ENCODE measurements at regions not wholly inside any gene's neighbourhood (a gene's known extent, or its start where the extent isn't known, plus 50 kb on each side); places are given as distances from the start of the nearest gene placed in this dataset.

DNA sequence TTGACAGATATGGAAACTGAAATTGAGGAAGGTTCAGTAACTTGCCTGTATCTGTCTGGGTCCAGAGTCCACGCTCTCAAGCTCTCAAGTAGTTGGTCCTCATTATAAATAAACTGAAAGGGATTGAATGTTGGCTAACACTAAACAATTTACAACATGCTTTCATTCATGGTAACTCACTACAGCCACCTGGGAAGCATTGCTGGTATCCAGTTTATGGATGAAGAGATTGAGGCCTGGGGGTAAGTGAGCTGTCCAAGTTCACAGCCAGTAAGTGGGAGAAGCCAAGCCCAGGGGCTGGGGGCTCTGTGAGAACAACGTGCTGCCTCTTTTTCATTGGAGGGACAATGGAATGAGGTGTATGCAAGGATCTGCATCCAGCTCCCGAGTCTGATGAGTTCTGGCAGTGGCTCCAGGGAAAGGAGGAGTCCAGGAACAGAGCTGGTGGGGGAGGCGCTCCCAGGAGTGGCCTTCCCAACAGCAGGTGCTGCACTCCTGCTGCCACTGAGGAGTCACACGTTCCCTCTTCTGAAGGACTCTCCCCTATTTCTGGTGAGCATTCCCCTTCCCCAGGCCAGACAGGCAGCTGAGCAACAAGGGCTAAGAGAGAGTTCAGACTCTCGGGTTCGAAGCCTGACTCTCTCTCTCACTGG, 175.8 kb downstream of the CSNK2A3 start:
- no peak for DNase-seq (ENCODE audit: low read depth in 1 of 2, low spot score in 1 of 2)

DNA sequence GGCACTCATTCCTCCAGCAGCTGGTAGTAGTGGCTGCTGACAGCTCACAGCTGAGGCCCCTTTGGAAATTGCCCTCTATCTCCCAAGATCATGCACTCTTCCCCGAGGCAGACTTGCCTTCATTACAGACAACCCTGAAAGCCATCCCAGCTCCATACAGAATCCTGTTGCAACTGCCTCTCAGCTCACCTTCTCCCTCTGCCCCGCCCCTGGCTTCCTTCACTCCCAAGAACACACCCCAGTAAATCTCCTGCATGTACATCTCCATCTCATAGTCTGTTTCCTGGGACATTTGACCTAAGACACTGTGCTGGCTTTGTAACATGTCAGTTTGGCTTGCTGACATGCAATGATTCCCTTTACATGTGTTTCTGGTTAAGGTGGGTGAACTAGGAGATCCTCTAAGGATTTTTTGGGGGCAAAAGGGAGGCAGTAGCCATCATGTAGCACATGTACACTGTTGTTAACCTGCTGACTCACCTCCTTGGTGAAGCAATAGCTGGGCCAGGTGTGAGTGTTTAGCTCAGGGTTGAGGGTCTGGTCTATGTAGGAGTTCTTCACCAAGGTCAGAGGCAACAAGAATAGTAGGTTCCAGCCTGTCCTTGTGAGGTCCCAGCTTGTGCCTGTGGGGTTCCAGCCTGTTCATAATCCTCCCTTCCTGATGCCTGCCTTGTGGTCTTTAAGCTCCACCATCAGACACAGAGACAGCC, 179.6 kb downstream of the CSNK2A3 start:
- DNase-seq (ENCODE audit: low read depth in 1 of 2, low spot score in 1 of 2) = no peak

DNA sequence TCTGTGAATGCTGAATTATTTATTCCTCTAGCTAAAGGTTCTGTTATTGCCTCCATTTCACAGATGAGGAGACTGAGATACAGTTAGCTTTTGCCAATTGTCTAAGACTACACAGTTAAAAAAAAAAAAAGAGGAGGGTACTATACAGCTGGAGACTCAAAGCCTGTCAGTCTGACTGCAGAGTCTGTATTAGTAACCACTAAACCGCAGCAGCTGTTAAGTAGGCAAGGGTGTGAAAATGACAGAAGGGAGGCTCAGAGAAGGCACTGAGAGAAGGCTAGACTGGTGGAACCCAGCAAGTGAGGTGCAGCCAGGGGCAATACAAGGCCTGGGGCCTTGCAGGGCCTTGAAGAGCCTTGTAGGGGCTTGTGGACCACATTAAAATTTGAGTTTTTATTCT, 181.2 kb downstream of the CSNK2A3 start:
- DNase-seq (ENCODE audit: low read depth in 1 of 2, low spot score in 1 of 2) = no peak

DNA sequence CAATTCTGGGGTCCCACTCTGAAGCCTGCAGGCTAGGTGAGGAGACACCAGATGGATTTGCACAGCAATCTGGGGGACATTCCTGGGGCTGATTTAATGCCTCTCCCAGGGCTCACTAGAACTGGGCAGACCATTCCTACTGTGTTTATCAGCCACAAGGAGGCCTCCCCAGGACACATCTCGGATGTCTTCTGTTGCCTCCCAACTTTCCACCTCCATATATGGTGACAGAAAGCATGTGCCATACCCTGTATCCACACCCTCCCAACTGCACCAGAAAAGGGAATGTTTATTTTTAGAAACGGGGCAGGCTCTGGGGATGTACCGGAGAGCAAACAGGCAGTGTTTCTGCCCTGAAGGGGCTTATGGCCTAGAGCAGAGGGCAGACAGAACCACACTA, 181.8 kb downstream of the CSNK2A3 start:
- no peak for DNase-seq (ENCODE audit: low read depth in 1 of 2, low spot score in 1 of 2)

DNA sequence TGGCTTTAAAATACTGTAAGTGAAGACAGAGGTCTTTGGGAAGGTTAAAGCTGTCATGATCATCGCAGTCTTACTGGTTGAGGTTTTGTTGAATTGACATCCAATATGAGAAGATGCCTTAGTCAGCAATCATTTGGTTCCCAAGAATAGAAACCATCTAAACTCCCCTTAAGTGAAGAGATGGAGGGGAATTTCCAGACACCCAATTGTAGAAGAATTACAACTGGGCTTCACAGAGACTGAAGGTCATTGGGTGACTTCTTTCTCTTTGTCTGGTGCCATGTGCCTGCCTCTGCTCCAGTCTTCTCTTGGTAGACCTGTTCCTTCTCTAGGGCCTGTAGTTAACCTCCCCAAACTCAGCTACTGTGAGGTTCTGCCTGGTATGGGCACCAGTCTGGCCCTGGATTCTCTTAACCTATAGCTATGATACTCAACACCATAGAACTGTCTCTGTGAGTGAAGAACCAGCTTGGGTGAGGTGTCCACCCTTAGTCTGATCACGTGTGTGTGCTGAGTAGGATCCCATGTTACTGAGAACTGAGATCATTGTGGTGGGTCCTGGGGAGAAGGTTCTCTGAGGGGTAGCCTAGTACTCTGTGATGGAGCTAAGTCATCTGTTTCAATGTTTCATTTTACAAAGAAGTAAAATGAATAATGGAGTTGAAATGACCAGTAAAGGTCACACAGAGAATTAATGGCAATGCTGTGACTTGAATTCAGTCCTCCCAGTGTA, 182.5 kb downstream of the CSNK2A3 start:
- DNase-seq (ENCODE audit: low read depth in 1 of 2, low spot score in 1 of 2) = no peak

DNA sequence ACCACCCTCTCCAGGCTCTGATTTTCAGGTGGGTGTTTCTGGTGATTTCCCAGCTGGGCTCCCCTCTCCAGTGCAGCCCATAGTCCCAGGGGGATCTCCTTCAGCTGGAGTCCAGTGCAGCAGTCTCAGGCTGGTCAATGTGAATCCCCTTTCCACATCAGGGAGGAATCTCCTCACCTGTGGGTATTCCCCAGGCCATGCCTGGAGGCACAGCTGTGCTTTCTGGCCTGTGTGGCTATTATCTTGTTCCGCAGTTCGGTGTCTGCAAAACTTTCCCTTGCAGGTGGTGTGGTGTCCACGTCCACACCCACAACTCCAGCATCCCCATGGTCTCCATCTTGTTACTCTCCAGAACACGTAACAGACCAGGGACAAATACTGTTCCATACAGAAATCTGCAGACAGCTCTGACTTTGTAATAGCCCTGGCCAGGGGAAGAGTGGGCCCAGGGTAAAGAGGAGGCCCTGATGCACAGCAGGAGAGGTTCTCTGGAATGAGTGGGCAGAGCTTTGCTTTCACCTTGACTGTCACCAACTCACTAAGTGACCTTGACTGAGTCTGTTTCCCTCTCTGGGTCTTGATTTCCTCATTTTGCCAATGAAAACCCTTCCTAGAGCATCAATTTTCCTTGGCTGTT, 183.2 kb downstream of the CSNK2A3 start:
- DNase-seq (ENCODE audit: low read depth in 1 of 2, low spot score in 1 of 2) = no peak

DNA sequence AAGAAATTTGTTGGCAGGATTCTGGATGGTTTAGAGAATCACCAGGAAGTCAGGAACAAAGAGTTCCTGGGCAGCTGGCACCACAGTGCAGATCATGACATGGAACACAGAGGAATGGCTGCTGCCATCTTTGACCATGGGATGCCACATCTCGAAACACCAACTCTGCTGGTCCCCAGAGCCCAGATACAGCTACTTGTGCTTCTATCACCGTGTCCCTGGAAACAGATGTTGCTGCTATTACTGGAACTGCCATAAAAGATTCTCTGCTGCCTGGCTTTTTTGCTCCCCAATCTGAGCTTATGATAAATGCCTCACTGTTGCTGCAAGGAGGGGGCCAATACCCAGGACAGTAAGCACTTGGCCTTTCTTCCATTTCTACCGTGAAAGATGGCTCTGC, 185.2 kb downstream of the CSNK2A3 start:
- no peak for DNase-seq (ENCODE audit: low read depth in 1 of 2, low spot score in 1 of 2)

DNA sequence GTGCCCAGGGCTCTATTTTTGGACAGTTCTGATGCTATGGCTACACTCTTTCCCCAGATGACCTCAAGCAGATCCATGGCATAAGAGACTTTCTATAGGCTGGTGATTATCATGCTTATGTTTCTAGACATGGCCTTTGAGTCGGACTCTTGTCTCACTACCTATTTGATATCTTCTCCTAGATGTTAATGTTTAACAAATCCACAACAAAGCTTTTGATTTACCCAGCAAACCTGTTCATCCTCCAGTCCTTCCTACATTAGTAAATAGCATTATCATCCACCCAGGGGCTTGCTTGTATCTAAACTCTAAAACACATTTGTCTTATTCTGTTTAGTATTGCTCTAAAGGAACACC, 188.7 kb downstream of the CSNK2A3 start:
- no peak for DNase-seq (ENCODE audit: low read depth in 1 of 2, low spot score in 1 of 2)

DNA sequence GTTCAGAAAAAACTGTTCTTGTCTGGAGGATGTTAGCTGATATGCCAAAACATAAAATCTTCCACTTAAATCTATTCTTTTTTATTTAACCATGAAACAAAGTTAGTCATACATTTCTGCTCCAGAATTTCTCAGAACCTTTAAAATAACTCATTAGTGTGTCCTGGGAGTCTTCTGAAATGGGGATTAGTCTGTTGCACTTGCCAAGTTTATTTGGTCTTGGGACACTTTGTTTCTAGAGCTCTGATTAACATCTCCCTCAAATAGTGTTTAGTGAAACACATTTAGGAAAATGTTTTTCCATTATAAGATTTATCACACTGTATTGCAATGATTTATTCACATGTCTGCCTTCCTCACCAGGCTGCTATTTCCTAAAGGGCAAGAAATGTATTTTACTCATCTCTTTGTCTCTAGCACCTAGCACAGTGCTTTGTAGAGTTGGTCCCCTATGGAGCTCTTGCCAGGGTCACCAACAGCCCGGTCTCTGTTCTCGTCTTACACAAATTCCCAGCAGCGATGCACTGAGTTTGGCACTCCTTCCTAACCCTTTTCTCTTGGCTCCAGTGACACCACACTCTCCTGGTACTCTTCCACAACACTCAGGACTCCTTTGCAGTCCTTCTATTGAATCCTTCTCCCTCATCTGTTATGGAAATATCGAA, 189.2 kb downstream of the CSNK2A3 start:
- DNase-seq (ENCODE audit: low read depth in 1 of 2, low spot score in 1 of 2) = no peak

DNA sequence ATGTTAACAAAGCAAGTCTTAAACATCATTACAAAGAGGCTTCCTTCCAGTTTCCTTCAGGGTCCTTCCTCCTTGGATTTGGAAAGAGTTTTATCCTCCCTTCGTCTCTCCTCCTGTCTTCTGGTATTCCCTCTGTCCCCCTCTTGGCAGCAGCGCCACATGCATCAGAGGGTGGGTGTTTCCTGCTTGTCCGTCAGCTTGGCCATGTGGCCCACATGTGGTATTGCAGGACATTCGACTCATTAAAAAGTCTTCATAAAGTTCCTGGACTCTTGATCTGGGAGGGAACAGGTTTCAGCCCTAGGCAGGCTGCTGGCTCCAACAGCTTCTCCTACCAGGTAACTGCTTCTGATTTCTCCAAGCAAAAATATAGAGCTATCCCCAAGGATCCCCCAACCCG, 189.8 kb downstream of the CSNK2A3 start:
- DNase-seq (ENCODE audit: low read depth in 1 of 2, low spot score in 1 of 2) = no peak

DNA sequence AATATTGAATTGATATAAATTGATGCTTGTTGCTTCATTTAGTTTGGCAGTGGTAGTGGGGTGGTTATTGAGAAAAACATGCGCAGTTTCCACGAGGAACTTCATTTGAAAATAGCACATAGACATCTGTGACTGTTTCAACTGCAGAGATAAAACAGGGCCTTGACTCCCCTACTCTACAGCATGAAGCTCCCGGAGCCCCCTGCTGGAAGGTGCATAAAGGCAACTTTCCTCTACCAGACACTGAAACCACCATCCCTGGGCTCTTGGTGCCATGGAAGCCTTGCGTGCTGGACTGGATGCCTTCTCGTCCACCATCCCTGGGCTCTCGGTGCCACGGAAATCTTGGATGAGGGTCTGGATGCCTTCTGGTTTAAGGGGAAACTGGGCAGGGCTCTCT, 195.9 kb downstream of the CSNK2A3 start:
- DNase-seq (ENCODE audit: low read depth in 1 of 2, low spot score in 1 of 2) = peak; percentile 15 to 22

DNA sequence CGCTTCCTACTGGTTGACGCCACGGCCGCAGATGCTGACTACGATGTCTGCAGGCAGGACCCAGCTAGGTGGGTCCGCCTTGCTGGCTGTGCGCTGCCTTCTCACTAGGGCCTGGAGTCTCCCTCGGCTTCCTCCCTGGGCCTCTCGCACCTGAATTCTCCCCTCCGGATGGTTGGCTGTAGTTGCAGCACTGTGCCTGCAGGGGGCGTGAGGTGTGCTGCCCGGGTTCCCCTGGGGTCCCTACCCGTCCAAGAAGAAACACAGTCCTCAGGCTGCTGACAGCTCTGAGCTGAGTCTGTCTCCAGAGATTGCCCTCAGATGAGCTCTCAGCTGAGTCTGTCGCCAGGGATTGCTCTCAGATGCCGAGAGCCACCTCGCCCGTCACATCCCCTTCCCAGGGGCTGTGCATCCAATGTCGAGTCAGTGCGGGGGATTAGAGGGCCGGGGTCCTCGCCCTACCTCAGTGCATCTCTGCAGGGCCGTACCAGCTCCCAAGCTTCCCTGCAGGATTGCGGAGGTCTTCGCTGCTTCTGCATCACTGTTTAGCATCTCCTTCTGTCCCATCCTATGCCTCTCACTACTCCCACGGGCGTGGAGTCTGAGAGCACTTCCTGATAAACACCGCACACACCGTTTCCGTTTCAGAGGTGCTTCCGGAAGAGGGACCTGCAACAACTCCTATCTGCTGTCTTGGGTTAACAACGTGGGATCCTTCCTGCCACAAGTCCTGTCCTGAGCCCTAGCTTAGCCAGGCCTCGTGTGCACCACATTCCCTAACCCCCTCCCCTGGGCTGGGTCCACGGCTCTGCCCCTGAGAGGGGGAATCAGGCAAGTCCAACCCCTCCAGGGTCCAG, 196.9 kb downstream of the CSNK2A3 start:
- peak; percentile 37 to 39 for DNase-seq (ENCODE audit: low read depth in 1 of 2, low spot score in 1 of 2)

DNA sequence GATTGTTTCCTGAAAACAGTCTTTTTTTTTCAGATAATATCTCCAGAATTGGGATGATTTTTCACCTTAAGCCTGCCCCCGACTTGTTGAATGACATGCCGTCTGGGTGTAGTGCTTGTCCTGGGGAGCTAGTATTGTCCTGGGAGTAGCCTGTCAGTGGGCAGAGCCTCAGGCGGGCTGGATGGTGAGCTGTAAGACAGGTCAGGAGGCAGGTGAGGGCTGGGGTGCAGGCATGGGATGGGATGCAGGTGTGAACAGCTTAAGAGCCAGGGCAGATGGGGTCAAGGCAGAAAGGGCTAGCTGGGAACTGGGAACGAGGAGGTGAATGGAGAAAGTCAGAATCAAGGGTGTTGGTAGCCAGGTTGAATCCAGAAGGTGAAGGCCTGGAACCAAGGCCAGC, 200.2 kb downstream of the CSNK2A3 start:
- DNase-seq (ENCODE audit: low read depth in 1 of 2, low spot score in 1 of 2) = no peak

DNA sequence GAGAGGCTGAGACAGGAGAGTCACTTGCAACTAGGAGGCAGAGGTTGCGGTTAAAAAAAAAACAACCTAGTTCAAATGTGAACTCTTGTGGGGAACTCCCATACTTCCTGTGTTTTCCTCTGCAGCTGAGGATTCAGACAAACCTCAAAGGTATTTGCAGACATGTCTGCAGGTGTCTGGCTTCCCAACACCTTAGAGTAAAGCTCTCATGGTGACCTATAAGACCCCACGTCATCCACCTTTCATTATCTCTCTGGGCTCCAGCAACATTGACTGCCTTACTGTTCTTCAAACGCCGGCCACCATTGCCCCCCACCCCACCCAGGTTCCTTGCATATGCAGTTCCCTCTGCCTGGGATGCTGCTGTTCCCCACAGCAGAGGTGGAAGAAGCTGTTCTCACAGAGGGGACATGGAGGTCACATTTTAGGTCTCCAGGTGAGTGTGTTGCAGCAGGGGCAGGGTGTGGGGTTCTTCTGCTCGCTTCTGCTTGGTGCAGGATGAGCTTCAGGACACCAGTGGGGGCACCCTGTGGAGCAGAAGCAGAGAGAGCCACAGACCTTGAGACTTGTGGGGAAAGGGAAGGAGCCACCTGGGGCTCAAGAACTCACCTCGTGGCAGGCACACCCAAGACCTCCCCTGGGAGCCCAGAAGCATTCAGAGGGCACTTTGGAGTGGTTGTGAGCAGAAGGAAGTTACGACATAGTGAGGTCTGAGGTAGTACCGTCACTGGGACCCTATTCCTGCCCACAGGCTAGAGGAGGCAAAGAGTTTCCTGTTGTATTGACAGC, 203.2 kb downstream of the CSNK2A3 start:
- no peak for DNase-seq (ENCODE audit: low read depth in 1 of 2, low spot score in 1 of 2)

DNA sequence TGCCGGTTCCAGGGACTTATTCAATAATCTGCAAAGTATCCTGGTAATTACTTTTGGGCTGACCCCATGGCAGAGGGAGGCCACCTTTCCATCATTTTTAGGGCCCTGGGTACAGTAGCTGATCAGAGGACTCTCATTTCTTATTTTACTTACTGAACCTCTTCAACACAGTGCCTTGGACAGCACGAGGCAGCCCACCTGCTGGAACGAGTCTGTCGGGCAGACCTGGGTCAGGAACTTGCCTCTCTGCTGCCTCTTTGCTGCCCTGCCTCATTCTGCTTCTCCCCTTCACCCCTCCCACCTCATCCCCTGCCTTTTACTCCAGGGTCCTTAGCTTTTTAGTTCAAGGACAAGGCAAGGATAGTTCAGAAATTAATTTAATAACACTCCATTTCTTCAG, 204.5 kb downstream of the CSNK2A3 start:
- DNase-seq (ENCODE audit: low read depth in 1 of 2, low spot score in 1 of 2) = no peak

DNA sequence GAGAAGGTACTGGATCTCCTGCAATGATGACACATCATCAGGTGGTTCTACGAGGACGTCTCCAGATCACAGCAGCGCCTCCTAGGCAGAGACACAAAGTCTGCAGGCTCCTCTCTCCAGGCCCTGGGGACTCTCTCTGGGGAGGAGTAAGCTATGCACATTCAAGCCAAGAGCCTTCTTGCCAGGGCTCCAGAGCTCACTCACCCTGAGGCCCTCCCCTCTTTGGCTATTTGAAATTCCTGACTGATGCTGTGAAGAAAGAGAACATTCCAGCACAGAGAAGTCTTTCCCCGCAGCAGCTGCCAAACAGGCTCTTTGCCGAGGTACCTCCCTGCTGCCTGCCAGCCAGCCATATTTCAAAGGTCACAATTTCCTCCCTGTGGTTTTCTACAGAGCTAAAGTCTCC, 204.9 kb downstream of the CSNK2A3 start:
- no peak for DNase-seq (ENCODE audit: low read depth in 1 of 2, low spot score in 1 of 2)

DNA sequence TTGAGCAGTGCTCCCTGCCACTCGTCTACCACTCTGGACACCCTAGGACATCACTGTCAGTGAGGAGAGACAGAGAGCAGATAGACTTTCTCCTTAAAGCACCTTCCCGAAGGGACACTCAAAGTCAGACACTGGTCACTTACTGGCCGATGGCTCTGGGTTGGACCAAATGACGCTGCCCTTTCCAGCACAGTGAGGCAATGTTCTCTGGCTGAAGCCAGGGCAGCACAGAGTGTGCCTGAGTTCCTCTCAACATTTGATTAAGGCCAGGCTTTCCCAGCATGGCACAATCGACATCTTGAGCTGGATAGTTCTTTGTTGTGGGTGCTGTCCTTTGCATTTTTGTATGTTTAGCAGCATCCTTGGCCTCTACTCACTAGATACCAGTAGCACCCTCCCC, 206.2 kb downstream of the CSNK2A3 start:
- DNase-seq (ENCODE audit: low read depth in 1 of 2, low spot score in 1 of 2) = no peak

DNA sequence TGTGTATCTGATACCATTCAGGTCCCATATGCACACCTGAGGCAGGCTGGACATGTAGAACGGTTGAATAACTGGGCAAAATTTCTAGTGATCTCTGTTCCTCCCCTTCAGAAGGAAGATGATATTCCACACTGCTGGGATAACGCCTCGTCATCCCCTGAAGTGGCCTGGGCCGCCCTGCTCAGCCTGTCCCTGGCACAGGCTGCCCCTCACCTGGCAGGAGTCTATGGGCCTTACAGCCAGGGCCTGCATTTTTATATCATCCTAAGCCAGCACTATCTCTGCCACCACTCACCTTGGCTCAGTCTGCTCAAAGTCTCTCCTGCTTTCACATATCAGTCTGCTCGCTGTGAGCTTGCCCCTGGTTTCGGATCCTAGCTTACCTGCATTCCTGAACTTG, 209.2 kb downstream of the CSNK2A3 start:
- DNase-seq (ENCODE audit: low read depth in 1 of 2, low spot score in 1 of 2) = no peak

DNA sequence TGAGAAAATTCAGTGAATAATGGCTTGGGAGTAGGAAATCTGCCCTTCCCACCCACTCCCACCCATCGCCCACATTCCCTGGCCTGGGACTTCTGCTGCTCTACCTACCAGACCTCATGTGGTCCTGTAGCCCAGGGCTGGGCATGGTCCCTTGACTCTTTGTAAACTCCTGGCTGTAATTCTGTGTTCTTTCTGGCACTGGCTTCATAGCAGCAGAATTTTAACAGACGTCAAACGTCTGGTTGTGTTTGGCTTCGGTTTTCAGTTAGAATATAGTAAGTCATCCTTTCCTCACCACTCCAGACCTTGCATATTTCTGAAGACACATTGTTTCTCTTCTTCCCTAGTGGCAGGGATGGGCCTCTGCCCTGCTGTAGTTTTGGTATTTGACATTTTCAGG, 210.6 kb downstream of the CSNK2A3 start:
- DNase-seq (ENCODE audit: low read depth in 1 of 2, low spot score in 1 of 2) = no peak

DNA sequence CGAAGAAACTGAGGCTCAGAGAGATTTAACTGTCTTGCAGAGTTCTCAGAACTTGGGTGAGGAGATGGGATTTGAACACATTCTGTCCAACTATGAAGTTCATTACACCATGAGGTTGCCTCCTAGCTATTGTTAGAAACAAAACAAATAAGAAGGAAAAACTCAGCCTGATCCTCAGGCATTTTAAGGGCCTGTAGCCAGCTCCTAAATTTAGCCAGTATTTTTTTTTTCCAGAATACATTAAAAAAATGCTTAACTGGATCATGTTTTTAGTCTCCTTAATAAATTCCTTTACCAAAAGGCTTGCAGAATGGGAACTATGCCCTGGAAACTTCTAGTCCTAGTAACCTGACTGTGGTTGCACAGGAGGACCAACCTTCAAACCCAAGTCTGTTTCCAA, 212.0 kb downstream of the CSNK2A3 start:
- DNase-seq (ENCODE audit: low read depth in 1 of 2, low spot score in 1 of 2) = no peak

All from stimulated activated CD4-positive, alpha-beta T cell treated with anti-CD3 and anti-CD28 coated beads, Interleukin-15, amount 100 ng/mL, for 1 hour (primary cell).